Peyer's patch (tissue), 4 donors: ENCODE measurements at regions not wholly inside any gene's neighbourhood (a gene's known extent, or its start where the extent isn't known, plus 50 kb on each side); places are given as distances from the start of the nearest gene placed in this dataset.
A peak's percentile ranks its signal among the peaks of the same experiment; 100 is the strongest.

Experiments
- CTCF ChIP-seq, 6 experiments: fragments of 450-650 bp in 4 of 6; fragments of 200-600 bp in 2 of 6; sonication (generic) in 1 of 6; IDR thresholded peaks; one replicate each; pipeline ENCODE4 v1.5.1; 2017 to 2019; ENCODE audit warnings: antibody characterized with exemption in 6 of 6, mild to moderate bottlenecking in 3 of 6, moderate library complexity in 1 of 6
- POLR2A ChIP-seq, 2 donors: fragments of 450-650 bp; IDR thresholded peaks; one replicate each; pipeline ENCODE4 v1.5.1; 2017; ENCODE audit warnings: antibody characterized with exemption in 2 of 2, mild to moderate bottlenecking in 2 of 2, moderate library complexity in 2 of 2

GRCh38 chr4:54971474-54971950 lies 153.9 kb downstream of the KDR start:
- peak in 4 of 6 experiments; percentile 32 to 45 (median 43) for TF ChIP-seq CTCF (IDR thresholded peaks at IDR 0.05)
- TF ChIP-seq POLR2A (IDR thresholded peaks at IDR 0.05), result no peak
